ENCODE measurements at regions not wholly inside any gene's neighbourhood (a gene's known extent, or its start where the extent isn't known, plus 50 kb on each side); places are given as distances from the start of the nearest gene placed in this dataset.

DNA sequence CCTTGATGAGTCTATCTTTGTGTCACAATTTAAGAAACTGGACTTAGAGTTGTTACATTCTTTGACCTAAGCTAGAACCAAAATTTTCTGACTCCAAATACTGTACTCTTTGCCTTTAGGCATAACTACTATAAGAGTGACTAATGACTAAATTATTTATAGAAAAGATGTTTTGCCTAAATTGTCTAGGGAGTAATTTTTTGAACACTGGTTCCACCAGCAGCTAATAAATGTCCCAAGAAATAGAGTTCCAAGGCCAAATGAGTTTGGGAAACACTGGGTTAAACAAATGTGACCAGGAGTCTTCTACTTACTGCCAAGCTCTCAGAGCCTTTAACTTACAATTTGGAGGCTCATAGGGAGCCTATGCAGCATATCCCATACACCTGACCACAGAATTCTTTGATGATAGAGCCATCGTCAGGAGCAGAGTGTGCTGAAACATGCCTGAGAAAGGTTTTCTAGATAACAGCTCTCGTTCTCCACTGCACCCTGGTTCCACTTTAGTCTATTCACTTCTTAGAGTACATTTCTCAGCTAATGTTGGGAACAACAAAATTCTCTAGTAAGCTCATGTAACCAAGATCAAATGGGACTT is 215.9 kb upstream of the HMGA2 start:
- Histone ChIP-seq H3K27ac (ENCODE audit: insufficient read depth, low read depth, low read length, poor library complexity, severe bottlenecking) (no peak overlapping the region), H3K36me3 (ENCODE audit: control insufficient read depth, insufficient read depth, low read length) (no peaks in the 10 kb centered on the region), H3K4me3 (ENCODE audit: insufficient read depth, low read depth, low read length) (no peak overlapping the region), H3K27me3 (ENCODE audit: control insufficient read depth, insufficient read depth, low read length, poor library complexity, severe bottlenecking) (no peaks in the 10 kb centered on the region), H3K4me1 (ENCODE audit: control insufficient read depth, insufficient read depth, low read length) (no peaks in the 10 kb centered on the region), H3K9me3 (ENCODE audit: control insufficient read depth, low read length) (no peaks in the 10 kb centered on the region)
- 94 to 96% methylated on average over 2 of the region's 2 CpGs for WGBS, 2 experiments

DNA sequence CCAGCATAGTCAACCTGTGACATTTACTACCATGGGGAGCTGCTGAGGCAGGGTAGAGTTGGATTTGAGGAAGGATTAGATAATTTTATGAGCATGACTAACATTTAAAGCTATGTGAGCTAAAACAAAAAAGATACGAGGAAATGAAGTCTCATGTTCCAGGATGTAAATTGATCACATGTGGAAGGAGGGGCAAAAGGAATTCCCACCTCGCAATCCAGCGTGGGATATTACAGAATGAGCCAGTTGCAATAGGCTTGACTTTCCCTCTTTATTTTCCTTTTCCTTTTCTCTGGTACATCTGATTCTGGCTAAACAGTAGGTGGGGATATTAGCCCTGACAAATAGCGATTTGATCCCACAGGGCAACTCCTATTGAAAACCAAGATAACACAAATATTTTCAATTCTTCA is 214.9 kb upstream of the HMGA2 start:
- Histone ChIP-seq H3K27ac (ENCODE audit: insufficient read depth, low read depth, low read length, poor library complexity, severe bottlenecking) (no peak overlapping the region), H3K4me1 (ENCODE audit: control insufficient read depth, insufficient read depth, low read length) (no peaks in the 10 kb centered on the region), H3K36me3 (ENCODE audit: control insufficient read depth, insufficient read depth, low read length) (no peaks in the 10 kb centered on the region), H3K4me3 (ENCODE audit: insufficient read depth, low read depth, low read length) (no peak overlapping the region), H3K9me3 (ENCODE audit: control insufficient read depth, low read length) (no peaks in the 10 kb centered on the region), H3K27me3 (ENCODE audit: control insufficient read depth, insufficient read depth, low read length, poor library complexity, severe bottlenecking) (no peaks in the 10 kb centered on the region)
- 90 to 91% methylated on average over 4 of the region's 4 CpGs for WGBS, 2 experiments

DNA sequence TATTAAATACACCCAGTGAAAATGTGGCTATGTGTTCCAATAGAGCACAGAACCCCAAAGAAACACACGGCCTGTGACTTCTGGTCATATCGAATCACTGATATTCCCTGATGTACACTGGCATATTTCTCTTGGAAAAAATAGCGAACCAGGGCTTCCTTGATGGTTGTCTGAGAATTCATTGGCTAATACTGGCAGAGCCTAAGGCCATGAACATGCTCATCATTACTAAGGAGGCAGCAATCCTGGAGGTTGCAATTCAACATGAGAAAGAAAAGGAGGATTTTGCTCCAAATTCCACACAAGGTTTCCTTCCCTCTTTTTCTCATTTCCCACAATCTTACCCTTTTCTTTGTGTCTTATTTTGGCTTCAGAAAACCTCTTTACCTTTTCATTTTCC is 212.9 kb upstream of the HMGA2 start:
- Histone ChIP-seq H3K36me3 (ENCODE audit: control insufficient read depth, insufficient read depth, low read length) (no peaks in the 10 kb centered on the region), H3K9me3 (ENCODE audit: control insufficient read depth, low read length) (no peaks in the 10 kb centered on the region), H3K4me1 (ENCODE audit: control insufficient read depth, insufficient read depth, low read length) (no peaks in the 10 kb centered on the region), H3K4me3 (ENCODE audit: insufficient read depth, low read depth, low read length) (no peak overlapping the region), H3K27me3 (ENCODE audit: control insufficient read depth, insufficient read depth, low read length, poor library complexity, severe bottlenecking) (no peaks in the 10 kb centered on the region), H3K27ac (ENCODE audit: insufficient read depth, low read depth, low read length, poor library complexity, severe bottlenecking) (no peak overlapping the region)
- 95% methylated on average over 3 of the region's 3 CpGs for WGBS, 2 experiments

DNA sequence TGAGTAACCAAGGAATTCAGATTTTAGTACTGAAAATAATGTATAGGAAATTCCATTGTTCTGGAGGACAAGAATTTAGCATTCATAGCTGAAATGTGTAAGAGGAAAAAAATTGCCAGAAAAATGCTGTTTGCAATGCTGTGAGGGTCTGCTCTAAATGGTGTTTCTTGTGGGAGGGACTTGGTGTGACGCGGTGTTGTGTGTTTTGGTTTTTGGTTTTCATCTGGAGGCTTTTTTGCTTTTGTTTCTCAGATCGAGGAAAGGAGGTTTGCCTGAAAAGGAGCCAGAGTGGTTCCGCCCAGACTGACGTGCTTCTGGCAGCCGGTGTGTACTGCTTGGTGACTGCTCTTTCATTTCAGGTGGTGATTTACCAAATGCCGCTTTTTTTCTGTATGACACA is 211.8 kb upstream of the HMGA2 start:
- Histone ChIP-seq H3K27me3 (ENCODE audit: control insufficient read depth, insufficient read depth, low read length, poor library complexity, severe bottlenecking) (no peaks in the 10 kb centered on the region), H3K4me3 (ENCODE audit: insufficient read depth, low read depth, low read length) (no peak overlapping the region), H3K4me1 (ENCODE audit: control insufficient read depth, insufficient read depth, low read length) (no peaks in the 10 kb centered on the region), H3K9me3 (ENCODE audit: control insufficient read depth, low read length) (no peaks in the 10 kb centered on the region), H3K36me3 (ENCODE audit: control insufficient read depth, insufficient read depth, low read length) (no peaks in the 10 kb centered on the region), H3K27ac (ENCODE audit: insufficient read depth, low read depth, low read length, poor library complexity, severe bottlenecking) (no peak overlapping the region)
- 87 to 93% methylated on average over 7 of the region's 7 CpGs for WGBS, 2 experiments

DNA sequence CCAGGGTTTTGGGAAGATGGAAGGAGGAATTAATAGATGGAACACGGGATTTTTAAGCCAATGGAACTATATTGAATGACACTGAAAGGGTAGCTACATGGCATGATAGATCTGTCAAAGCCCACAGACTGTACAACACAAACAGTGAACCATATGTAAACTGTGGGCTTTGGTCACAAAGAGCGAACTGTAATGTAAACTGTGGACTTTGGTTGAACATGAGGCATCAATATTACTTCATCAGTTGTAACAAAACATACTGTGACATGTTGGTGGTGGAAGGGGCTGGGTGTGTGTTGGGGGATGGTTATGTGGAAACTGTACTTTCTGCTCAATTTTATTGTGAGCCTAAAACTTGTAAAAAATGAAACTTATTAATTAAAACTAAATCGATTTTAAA is 210.6 kb upstream of the HMGA2 start:
- H3K4me3 ChIP-seq (ENCODE audit: insufficient read depth, low read depth, low read length), result no peak overlapping the region
- H3K9me3 ChIP-seq (ENCODE audit: control insufficient read depth, low read length), result no peaks in the 10 kb centered on the region
- 88 to 94% methylated on average over 2 of the region's 3 CpGs for WGBS, 2 experiments
- no peaks in the 10 kb centered on the region for H3K4me1 ChIP-seq (ENCODE audit: control insufficient read depth, insufficient read depth, low read length)
- no peaks in the 10 kb centered on the region for H3K27me3 ChIP-seq (ENCODE audit: control insufficient read depth, insufficient read depth, low read length, poor library complexity, severe bottlenecking)
- no peak overlapping the region for H3K27ac ChIP-seq (ENCODE audit: insufficient read depth, low read depth, low read length, poor library complexity, severe bottlenecking)
- H3K36me3 ChIP-seq (ENCODE audit: control insufficient read depth, insufficient read depth, low read length), result no peaks in the 10 kb centered on the region

DNA sequence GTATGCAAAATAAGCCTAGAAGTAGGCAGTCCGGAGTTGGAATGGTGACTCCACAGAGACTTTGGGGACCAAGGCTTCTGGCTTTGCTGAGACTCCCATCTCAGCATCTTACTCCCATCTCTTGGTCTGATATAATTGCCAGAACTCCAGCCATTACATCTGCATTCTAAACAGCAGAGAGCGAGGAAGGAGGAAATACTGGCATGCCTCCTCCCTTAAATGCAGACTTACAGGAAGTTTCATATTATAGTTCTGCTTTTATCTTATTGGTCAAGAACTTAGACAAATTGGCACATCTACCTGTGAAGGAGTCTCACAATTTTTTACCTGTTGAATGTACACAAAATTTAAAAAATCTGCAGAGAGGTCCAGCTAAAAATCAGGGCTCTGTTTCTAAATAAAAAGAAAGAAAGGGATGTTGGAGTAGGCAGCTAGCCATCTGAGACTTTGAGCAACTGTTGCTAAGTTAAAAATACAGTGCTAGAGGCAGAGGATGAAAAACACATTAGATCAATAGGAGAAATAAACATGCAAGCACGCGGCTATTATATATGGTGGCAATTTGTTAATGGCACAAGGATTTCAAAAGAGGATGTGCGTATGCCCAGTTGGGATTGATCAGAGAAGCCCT is 209.9 kb upstream of the HMGA2 start:
- WGBS, 2 experiments, result 95 to 96% methylated on average over 5 of the region's 5 CpGs
- H3K36me3 ChIP-seq (ENCODE audit: control insufficient read depth, insufficient read depth, low read length), result no peaks in the 10 kb centered on the region
- H3K27ac ChIP-seq (ENCODE audit: insufficient read depth, low read depth, low read length, poor library complexity, severe bottlenecking), result no peak overlapping the region
- no peaks in the 10 kb centered on the region for H3K9me3 ChIP-seq (ENCODE audit: control insufficient read depth, low read length)
- H3K4me3 ChIP-seq (ENCODE audit: insufficient read depth, low read depth, low read length), result no peak overlapping the region
- H3K4me1 ChIP-seq (ENCODE audit: control insufficient read depth, insufficient read depth, low read length), result no peaks in the 10 kb centered on the region
- H3K27me3 ChIP-seq (ENCODE audit: control insufficient read depth, insufficient read depth, low read length, poor library complexity, severe bottlenecking), result no peaks in the 10 kb centered on the region

DNA sequence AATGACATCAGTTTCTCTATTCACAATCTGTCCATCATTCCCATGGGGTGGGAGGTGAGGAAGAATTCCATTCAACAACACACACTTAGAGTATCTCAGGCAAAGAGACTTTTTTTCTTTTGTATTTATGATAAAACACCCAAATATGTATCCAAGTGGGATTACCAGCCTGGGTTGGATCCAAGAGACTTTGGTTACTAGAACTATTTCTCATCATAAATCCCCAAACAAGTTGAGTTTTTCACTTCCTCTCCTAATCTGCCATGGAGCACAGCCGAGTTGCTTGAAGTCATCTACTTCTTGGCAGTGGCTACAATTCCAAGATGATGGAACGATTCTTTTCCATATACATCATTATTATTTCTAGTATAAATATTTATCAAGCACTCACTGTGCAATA is 209.2 kb upstream of the HMGA2 start:
- Histone ChIP-seq H3K27ac (ENCODE audit: insufficient read depth, low read depth, low read length, poor library complexity, severe bottlenecking) (no peak overlapping the region), H3K9me3 (ENCODE audit: control insufficient read depth, low read length) (no peaks in the 10 kb centered on the region), H3K4me1 (ENCODE audit: control insufficient read depth, insufficient read depth, low read length) (no peaks in the 10 kb centered on the region), H3K36me3 (ENCODE audit: control insufficient read depth, insufficient read depth, low read length) (no peaks in the 10 kb centered on the region), H3K4me3 (ENCODE audit: insufficient read depth, low read depth, low read length) (no peak overlapping the region), H3K27me3 (ENCODE audit: control insufficient read depth, insufficient read depth, low read length, poor library complexity, severe bottlenecking) (no peaks in the 10 kb centered on the region)
- WGBS, 2 experiments, result 100% methylated on average over 1 of the region's 2 CpGs

DNA sequence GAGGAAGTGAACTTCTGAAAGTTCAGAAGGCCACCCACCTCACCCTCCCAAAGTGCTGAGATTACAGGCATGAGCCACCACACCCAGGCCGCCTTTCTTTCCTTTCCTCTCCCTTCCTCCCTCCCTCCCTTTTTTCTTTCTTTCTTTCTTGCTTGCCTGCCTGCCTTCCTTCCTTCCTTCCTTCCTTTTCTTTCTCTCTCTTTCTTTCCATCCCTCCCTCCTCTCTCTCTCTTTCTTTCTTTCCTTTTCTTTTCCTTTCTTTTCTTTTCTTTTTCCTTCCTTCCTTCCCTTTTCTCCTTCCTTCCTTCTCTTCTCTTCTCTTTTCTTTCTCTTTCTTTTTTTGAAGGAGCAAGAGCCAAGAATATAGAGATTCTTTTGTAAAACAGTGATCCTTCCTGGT is 208.3 kb upstream of the HMGA2 start:
- 91 to 97% methylated on average over 1 of the region's 1 CpG for WGBS, 2 experiments
- Histone ChIP-seq H3K4me1 (ENCODE audit: control insufficient read depth, insufficient read depth, low read length) (no peaks in the 10 kb centered on the region), H3K9me3 (ENCODE audit: control insufficient read depth, low read length) (no peaks in the 10 kb centered on the region), H3K27me3 (ENCODE audit: control insufficient read depth, insufficient read depth, low read length, poor library complexity, severe bottlenecking) (no peaks in the 10 kb centered on the region), H3K36me3 (ENCODE audit: control insufficient read depth, insufficient read depth, low read length) (no peaks in the 10 kb centered on the region), H3K27ac (ENCODE audit: insufficient read depth, low read depth, low read length, poor library complexity, severe bottlenecking) (no peak overlapping the region), H3K4me3 (ENCODE audit: insufficient read depth, low read depth, low read length) (no peak overlapping the region)

DNA sequence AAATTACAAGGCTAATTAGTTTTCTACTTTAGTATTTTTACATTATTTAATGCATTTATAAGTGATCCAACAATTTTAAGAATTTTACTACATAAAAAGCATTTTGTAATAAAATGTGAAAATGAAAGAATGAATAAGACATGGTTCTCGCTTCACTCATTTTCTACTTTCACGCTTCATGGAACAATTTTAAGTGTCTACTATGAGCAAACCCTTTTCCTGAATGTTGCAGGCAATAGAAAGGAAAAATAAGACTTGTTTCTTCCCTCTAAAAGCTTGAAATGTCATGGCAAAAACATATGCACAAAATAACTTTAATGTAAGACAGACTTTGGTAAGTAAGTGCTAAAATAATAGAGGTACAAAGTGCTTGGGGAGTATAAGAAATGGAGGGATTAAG is 205.7 kb upstream of the HMGA2 start:
- 100% methylated on average over 2 of the region's 2 CpGs for WGBS, 2 experiments
- Histone ChIP-seq H3K9me3 (ENCODE audit: control insufficient read depth, low read length) (no peaks in the 10 kb centered on the region), H3K4me1 (ENCODE audit: control insufficient read depth, insufficient read depth, low read length) (no peaks in the 10 kb centered on the region), H3K27ac (ENCODE audit: insufficient read depth, low read depth, low read length, poor library complexity, severe bottlenecking) (no peak overlapping the region), H3K27me3 (ENCODE audit: control insufficient read depth, insufficient read depth, low read length, poor library complexity, severe bottlenecking) (no peaks in the 10 kb centered on the region), H3K36me3 (ENCODE audit: control insufficient read depth, insufficient read depth, low read length) (no peaks in the 10 kb centered on the region), H3K4me3 (ENCODE audit: insufficient read depth, low read depth, low read length) (no peak overlapping the region)

DNA sequence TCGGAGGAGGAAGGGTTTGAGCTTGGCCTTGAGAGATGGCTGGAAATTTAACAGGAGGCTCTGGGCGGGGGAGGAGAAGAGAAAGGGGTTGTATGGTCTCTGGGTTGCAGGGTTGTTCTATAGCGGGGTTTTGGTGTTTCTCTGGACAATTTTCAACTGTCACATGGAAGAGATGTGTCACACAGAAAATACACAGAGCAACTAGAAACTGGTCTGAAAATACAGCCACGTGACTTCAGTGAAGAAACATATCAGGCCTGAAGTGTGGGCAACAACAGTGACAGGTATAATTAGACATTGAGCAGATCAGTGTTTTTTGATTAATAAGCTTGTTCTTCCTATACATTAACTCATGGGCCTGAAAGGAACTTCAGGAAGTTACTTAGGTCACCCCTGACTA is 205.3 kb upstream of the HMGA2 start:
- 86 to 94% methylated on average over 4 of the region's 4 CpGs for WGBS, 2 experiments
- Histone ChIP-seq H3K36me3 (ENCODE audit: control insufficient read depth, insufficient read depth, low read length) (no peaks in the 10 kb centered on the region), H3K27me3 (ENCODE audit: control insufficient read depth, insufficient read depth, low read length, poor library complexity, severe bottlenecking) (no peaks in the 10 kb centered on the region), H3K27ac (ENCODE audit: insufficient read depth, low read depth, low read length, poor library complexity, severe bottlenecking) (no peak overlapping the region), H3K9me3 (ENCODE audit: control insufficient read depth, low read length) (no peaks in the 10 kb centered on the region), H3K4me3 (ENCODE audit: insufficient read depth, low read depth, low read length) (no peak overlapping the region), H3K4me1 (ENCODE audit: control insufficient read depth, insufficient read depth, low read length) (no peaks in the 10 kb centered on the region)

DNA sequence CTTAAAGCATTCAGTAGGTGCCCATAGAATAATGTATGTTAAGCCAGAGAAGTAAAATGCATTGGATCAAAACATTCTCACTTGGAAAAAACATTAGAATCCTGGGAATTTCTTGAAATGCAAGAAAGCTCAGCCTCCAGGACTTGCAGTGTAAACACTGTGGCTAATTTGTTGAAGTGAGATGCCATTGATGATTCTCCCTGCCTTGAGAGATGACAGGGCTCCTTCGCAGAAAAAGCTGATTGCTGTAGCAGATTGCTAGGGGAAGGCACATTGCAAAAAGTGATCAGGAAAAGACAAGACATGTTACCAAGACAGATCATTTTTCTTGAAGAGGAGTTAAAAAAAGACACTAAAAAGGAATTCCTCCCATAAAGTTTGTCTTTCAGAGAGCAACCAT is 204.2 kb upstream of the HMGA2 start:
- Histone ChIP-seq H3K4me3 (ENCODE audit: insufficient read depth, low read depth, low read length) (no peak overlapping the region), H3K9me3 (ENCODE audit: control insufficient read depth, low read length) (no peaks in the 10 kb centered on the region), H3K36me3 (ENCODE audit: control insufficient read depth, insufficient read depth, low read length) (no peaks in the 10 kb centered on the region), H3K27ac (ENCODE audit: insufficient read depth, low read depth, low read length, poor library complexity, severe bottlenecking) (no peak overlapping the region), H3K4me1 (ENCODE audit: control insufficient read depth, insufficient read depth, low read length) (no peaks in the 10 kb centered on the region), H3K27me3 (ENCODE audit: control insufficient read depth, insufficient read depth, low read length, poor library complexity, severe bottlenecking) (no peaks in the 10 kb centered on the region)
- 86 to 100% methylated on average over 1 of the region's 1 CpG for WGBS, 2 experiments

Data from ectodermal cell (in vitro differentiated cells).